ENCODE measurements at regions not wholly inside any gene's neighbourhood (a gene's known extent, or its start where the extent isn't known, plus 50 kb on each side); places are given as distances from the start of the nearest gene placed in this dataset.

DNA sequence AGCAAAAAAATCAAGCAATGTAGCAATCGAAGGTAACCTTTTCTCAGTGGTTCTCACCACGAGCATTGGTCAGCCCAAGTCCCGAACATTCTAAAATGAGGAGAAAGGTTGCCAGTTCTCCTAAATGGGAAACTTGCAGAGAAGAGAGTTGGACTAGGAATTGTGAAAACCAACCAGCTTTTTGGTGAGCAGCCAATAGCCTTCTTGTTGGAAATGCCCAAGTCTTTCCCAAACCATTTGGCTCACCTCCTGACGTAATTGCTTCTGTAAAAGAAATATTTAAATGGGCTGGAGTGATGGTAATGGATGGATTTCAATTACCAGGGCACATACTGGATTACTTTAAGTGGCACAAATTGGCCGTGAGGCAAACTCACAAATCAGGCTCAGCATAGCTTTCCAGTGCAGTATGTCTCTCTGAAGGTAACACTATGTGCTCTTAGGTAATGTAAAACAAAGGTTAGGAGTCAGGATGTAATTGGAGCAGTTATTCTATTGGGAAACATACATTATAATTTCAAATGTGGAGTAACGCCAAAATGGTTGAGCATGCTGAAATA lies 423.2 kb downstream of the KLF5 start:
- no peak for TF ChIP-seq POLR2A (IDR thresholded peaks at IDR 0.05)
- TF ChIP-seq, protein P1, sequence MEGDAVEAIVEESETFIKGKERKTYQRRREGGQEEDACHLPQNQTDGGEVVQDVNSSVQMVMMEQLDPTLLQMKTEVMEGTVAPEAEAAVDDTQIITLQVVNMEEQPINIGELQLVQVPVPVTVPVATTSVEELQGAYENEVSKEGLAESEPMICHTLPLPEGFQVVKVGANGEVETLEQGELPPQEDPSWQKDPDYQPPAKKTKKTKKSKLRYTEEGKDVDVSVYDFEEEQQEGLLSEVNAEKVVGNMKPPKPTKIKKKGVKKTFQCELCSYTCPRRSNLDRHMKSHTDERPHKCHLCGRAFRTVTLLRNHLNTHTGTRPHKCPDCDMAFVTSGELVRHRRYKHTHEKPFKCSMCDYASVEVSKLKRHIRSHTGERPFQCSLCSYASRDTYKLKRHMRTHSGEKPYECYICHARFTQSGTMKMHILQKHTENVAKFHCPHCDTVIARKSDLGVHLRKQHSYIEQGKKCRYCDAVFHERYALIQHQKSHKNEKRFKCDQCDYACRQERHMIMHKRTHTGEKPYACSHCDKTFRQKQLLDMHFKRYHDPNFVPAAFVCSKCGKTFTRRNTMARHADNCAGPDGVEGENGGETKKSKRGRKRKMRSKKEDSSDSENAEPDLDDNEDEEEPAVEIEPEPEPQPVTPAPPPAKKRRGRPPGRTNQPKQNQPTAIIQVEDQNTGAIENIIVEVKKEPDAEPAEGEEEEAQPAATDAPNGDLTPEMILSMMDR (IDR thresholded peaks at IDR 0.05) = no peak
